HG03571 (cell line): ENCODE measurements at regions not wholly inside any gene's neighbourhood (a gene's known extent, or its start where the extent isn't known, plus 50 kb on each side); places are given as distances from the start of the nearest gene placed in this dataset.

Experiments
- ATAC-seq: cut with Tn5 transposase; IDR thresholded peaks from one replicate; pipeline ENCODE4 v1.9.1; 2021; ENCODE audit not compliant: unreplicated experiment

- no peak for ATAC-seq
Observed at GRCh38 chr4:14496969-14497368, 505.3 kb upstream of the CPEB2 start.

GRCh38 chr4:14504162-14504561, 498.1 kb upstream of the CPEB2 start:
- no peak for ATAC-seq

GRCh38 chr4:14513471-14513870, 488.8 kb upstream of the CPEB2 start:
- no peak for ATAC-seq

- no peak for ATAC-seq
Observed at GRCh38 chr4:14515556-14515955, 486.7 kb upstream of the CPEB2 start.

GRCh38 chr4:14518136-14518535, 484.1 kb upstream of the CPEB2 start:
- no peak for ATAC-seq

GRCh38 chr4:14520171-14520570, 482.1 kb upstream of the CPEB2 start:
- no peak for ATAC-seq

- no peak for ATAC-seq
Observed at GRCh38 chr4:14524276-14524675, 478.0 kb upstream of the CPEB2 start.

- no peak for ATAC-seq
Observed at GRCh38 chr4:14528918-14529317, 473.4 kb upstream of the CPEB2 start.

GRCh38 chr4:14529653-14530052, 472.6 kb upstream of the CPEB2 start:
- ATAC-seq, result no peak

GRCh38 chr4:14532436-14532835, 469.8 kb upstream of the CPEB2 start:
- no peak for ATAC-seq

GRCh38 chr4:14539246-14539645, 463.0 kb upstream of the CPEB2 start:
- no peak for ATAC-seq

GRCh38 chr4:14545163-14545562, 457.1 kb upstream of the CPEB2 start:
- no peak for ATAC-seq

- no peak for ATAC-seq
Observed at GRCh38 chr4:14545807-14546206, 456.5 kb upstream of the CPEB2 start.

GRCh38 chr4:14552119-14552518, 450.2 kb upstream of the CPEB2 start:
- no peak for ATAC-seq

- no peak for ATAC-seq
Observed at GRCh38 chr4:14559646-14560045, 442.6 kb upstream of the CPEB2 start.

- no peak for ATAC-seq
Observed at GRCh38 chr4:14560577-14560976, 441.7 kb upstream of the CPEB2 start.

- no peak for ATAC-seq
Observed at GRCh38 chr4:14562901-14563300, 439.4 kb upstream of the CPEB2 start.

GRCh38 chr4:14564281-14564680, 438.0 kb upstream of the CPEB2 start:
- no peak for ATAC-seq

GRCh38 chr4:14566518-14566917, 435.8 kb upstream of the CPEB2 start:
- ATAC-seq, result no peak

- no peak for ATAC-seq
Observed at GRCh38 chr4:14568351-14568750, 433.9 kb upstream of the CPEB2 start.

GRCh38 chr4:14575289-14575688, 427.0 kb upstream of the CPEB2 start:
- no peak for ATAC-seq

GRCh38 chr4:14575919-14576318, 426.4 kb upstream of the CPEB2 start:
- no peak for ATAC-seq

- no peak for ATAC-seq
Observed at GRCh38 chr4:14580061-14580460, 422.2 kb upstream of the CPEB2 start.

GRCh38 chr4:14581741-14582140, 420.5 kb upstream of the CPEB2 start:
- no peak for ATAC-seq
